Activated T-cell treated with anti-CD3 and anti-CD28 coated beads, Interleukin-2, amount 50 U/mL, for 4 hours (primary cell): ENCODE measurements at regions not wholly inside any gene's neighbourhood (a gene's known extent, or its start where the extent isn't known, plus 50 kb on each side); places are given as distances from the start of the nearest gene placed in this dataset.

Experiments
- ATAC-seq, 2 donors: fragments of 200-7000 bp; cut with Tn5 transposase; one replicate each; pipeline ENCODE4 v1.10.0; 2021
- DNase-seq: peaks from one replicate; pipeline ENCODE4 v3.0.0-alpha.2; 2020
- H3K27me3 Mint-ChIP-seq: one replicate; pipeline ENCODE4 v1.8.0; 2021; ENCODE audit warnings: low read depth, mixed read lengths
- H3K36me3 Mint-ChIP-seq: one replicate; pipeline ENCODE4 v1.8.0; 2022; ENCODE audit warnings: mixed read lengths; ENCODE audit not compliant: insufficient read depth
- H3K4me1 Mint-ChIP-seq: one replicate; pipeline ENCODE4 v1.8.0; 2021; ENCODE audit warnings: low read depth, mixed read lengths
- H3K4me3 Mint-ChIP-seq: one replicate; pipeline ENCODE4 v1.8.0; 2021; ENCODE audit warnings: mild to moderate bottlenecking, moderate library complexity, mixed read lengths
- H3K9me3 Mint-ChIP-seq: one replicate; pipeline ENCODE4 v1.8.0; 2021; ENCODE audit warnings: mixed read lengths

DNA sequence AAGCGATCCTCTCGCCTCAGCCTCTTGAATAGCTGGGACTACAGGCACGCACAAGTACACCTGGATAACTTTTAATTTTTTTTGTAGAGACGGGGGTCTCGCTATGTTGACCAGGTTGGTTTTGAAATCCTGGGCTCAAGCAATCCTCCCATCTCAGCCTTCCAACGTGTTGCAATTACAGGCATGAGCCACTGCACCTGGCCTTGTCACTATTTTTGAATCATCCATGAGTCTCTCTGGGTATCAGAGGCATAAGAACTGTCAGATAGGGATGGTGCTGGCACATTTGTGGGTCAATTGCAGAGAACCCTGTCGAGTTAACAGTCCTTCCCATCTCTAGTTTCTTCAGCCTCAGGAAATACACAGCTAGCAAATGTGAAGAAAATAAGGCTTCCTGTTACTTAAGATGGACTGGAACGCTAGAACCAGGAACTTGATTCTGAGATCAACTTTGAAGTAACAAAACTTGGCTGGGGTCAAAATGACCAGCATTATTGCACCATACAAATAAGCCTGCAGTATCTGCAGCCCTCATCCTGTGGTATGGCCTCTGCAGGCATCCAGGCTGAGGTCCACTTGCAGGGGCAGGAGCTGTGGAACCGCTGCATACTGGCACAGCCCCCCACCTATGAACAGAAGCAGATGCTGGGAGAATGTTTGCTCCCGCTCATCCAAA is 124.3 kb upstream of the GADD45A start:
- H3K4me3 Mint-ChIP-seq = no peak overlapping the region
- H3K9me3 Mint-ChIP-seq = no peaks in the 10 kb centered on the region

DNA sequence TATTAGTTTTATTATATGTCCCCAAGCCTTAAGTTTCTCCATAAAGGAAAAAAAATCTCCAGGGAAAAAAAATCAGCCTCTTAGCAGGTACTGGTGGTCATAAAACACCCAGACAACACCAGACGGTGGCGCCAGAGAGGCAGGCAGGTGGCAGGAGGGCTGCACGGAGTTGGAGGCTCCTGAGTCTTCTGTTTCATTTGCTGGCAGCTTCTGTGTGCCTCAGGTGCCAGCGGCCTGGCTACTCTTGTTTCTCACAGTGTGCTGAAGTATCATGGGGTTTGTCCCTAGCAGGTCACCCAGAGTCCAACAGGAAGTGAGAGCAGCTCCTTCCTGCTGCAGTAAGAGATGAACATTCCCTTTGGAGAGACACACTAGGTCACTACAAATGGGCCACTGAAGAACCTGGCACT is 123.3 kb upstream of the GADD45A start:
- Mint-ChIP-seq H3K36me3 (no peaks in the 10 kb centered on the region), H3K4me3 (no peak overlapping the region), H3K27me3 (peaks cover 14% of the 10 kb centered on the region), H3K9me3 (no peaks in the 10 kb centered on the region), H3K4me1 (no peaks in the 10 kb centered on the region)
- ATAC-seq (peak; percentile 90 to 91), DNase-seq (peak; percentile 86)

More for the DNA sequence above, 124.3 kb upstream of the GADD45A start:
- Mint-ChIP-seq H3K4me1 (no peaks in the 10 kb centered on the region), H3K27me3 (peaks cover 16% of the 10 kb centered on the region), H3K36me3 (no peaks in the 10 kb centered on the region)
- DNase-seq = no peak
- ATAC-seq = no peak

DNA sequence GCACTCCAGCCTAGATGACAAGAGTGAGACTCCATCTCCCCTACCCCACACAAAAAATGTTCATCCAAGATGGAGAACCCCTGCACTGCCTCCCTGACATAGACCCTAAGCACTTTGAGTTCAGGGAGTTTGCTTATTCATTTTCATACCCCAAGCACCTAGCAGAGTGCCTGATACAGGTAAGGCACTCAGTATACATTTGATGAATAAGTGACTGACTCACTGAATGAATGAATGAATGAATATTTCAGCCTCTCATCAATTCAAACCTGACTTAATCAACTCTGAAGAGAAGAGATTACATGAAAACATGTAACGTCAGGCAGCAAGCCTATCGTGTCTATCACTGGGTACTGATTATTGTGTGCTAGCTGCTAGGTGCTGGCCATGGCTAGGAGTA is 121.3 kb upstream of the GADD45A start:
- Mint-ChIP-seq H3K9me3 (no peaks in the 10 kb centered on the region), H3K4me3 (no peak overlapping the region), H3K36me3 (no peaks in the 10 kb centered on the region), H3K4me1 (no peaks in the 10 kb centered on the region), H3K27me3 (peaks cover 8% of the 10 kb centered on the region)
- no peak for ATAC-seq
- DNase-seq = no peak

DNA sequence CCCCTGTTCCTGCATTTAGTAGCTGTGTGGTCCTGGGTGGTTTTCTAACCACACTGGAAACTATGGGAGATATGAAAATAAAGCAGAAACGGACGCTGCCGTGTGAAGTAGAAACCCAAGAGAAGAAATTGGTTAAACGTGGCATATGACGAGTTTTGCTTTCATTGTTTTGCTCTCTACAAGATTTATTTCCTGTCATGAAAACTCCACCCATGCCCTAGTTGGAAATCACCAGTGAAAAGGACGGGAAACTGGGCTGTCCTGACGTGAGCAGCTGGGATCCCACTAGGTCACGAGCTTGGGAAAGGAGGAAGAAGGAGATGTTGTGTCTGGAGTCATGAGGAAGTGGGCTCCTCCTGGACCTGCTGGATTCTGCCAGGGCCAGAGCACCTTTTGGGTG is 120.8 kb upstream of the GADD45A start:
- Mint-ChIP-seq H3K4me1 (no peaks in the 10 kb centered on the region), H3K4me3 (no peak overlapping the region), H3K36me3 (no peaks in the 10 kb centered on the region), H3K27me3 (peaks cover 6% of the 10 kb centered on the region), H3K9me3 (no peaks in the 10 kb centered on the region)
- DNase-seq = no peak
- no peak for ATAC-seq

DNA sequence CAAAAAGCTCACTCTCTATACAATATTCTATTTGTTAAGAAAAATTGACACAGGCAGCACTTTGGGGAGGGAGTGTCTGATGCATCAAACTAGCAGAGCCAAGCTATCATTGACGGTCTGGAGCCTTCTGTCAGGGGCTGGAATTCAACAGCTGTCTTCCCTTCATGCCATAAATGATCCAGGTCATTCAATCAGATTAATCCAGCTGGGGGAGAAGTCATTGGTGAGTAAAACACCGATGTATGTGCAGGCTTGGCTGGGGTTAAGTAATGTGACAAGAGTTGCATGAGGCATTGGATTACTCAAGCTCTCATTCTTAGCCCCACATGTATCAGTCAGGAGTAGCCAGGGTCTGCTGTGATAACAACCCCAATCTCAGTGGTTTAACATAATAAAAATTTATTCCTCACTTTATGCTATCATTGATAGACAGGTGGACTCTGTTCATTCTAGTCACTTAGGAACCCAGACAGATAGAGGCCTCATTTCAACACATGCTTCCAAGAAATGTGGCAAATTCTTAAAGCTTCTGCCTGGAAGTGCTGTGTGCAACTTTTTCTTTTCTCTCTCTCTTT is 118.1 kb upstream of the GADD45A start:
- Mint-ChIP-seq H3K9me3 (no peaks in the 10 kb centered on the region), H3K36me3 (no peaks in the 10 kb centered on the region), H3K27me3 (no peaks in the 10 kb centered on the region), H3K4me3 (no peak overlapping the region), H3K4me1 (no peaks in the 10 kb centered on the region)
- ATAC-seq = no peak
- DNase-seq = no peak

DNA sequence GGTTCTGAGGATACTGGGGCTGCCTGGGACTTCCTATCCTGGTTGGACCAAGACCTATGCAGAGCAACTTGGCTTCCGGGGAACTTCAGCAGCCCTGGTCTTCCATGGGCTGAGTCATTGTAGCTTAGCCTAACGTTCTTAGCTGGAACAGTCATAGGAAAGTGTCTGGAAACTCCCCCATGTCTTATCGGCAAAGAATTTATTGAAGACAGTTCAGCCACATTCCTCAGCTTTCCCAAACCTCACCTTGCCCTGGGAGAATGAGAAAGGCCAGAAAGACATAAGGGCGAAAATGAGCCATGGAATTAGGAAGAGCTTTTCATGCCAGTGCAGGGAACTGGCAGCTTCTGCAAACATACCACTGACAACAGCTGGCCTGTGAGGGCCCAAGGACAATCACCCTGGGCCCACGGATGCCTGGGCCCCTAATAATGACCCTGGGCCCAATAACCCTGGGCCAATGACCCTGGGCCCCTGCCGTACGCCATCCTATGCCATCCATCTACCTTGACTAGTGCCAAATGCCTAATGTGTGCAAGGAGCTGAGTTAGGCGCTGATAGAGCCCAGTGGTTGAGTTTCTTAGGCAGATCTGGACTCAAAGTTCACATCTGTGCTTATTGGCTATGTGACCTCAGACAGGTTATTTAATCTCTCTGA is 114.4 kb upstream of the GADD45A start:
- no peak for DNase-seq
- Mint-ChIP-seq H3K36me3 (no peaks in the 10 kb centered on the region), H3K9me3 (no peaks in the 10 kb centered on the region), H3K4me1 (no peaks in the 10 kb centered on the region), H3K27me3 (no peaks in the 10 kb centered on the region), H3K4me3 (no peak overlapping the region)
- ATAC-seq = no peak

DNA sequence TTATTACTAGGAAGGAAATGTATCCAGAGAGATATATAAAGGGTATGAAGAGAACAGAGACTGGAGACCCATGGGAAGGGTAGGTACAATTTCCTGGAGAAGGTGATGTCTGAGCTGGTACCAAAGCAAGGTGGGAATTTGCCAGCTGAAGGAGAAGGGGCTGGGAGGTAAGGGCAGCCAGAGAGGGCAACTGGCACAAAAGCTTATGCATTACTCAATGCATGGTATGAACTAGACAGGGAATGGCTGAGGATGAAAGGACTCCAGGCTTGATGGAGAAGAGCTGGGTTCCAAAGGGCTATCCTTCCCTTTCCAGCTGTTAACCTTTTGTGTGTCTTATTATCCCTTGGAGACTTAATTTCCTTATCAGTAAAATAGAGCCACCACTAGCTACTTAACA is 113.6 kb upstream of the GADD45A start:
- DNase-seq = no peak
- Mint-ChIP-seq H3K36me3 (no peaks in the 10 kb centered on the region), H3K4me3 (no peak overlapping the region), H3K27me3 (no peaks in the 10 kb centered on the region), H3K9me3 (no peaks in the 10 kb centered on the region), H3K4me1 (no peaks in the 10 kb centered on the region)
- ATAC-seq = no peak

DNA sequence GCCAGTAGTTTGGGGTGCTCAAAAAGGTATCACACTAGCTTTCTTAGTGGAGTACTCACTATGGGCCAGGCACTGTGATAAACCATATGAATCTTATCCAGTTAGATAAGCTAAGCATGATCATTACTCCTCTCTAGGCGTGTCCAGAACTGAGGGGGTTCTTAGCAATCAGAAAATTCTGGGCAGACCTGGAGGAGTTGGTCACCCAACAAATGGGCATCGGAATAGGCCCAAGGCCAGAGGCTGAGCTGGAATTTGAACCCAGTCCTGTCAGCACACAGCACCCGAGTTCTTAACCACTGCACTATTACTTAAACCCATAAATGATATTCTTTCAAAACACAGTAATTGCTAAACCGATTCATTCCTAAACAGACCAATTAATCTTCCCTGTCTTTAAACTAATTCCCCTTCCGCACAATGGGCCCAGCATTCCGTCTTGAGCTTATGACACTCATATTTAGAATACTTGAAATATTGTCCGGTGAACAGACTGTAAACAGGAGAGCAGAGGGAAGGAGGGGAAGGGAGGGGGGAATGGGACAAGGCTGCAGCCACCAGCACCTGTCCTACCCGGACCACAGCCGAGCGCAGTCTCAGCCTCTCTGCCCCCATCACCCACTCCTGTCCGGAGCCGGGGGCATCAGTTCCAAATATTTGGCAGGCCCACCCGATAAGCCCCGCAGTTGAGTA is 113.0 kb upstream of the GADD45A start:
- Mint-ChIP-seq H3K9me3 (no peaks in the 10 kb centered on the region), H3K27me3 (no peaks in the 10 kb centered on the region), H3K4me3 (no peak overlapping the region), H3K36me3 (no peaks in the 10 kb centered on the region), H3K4me1 (no peaks in the 10 kb centered on the region)
- ATAC-seq (no peak), DNase-seq (no peak)

DNA sequence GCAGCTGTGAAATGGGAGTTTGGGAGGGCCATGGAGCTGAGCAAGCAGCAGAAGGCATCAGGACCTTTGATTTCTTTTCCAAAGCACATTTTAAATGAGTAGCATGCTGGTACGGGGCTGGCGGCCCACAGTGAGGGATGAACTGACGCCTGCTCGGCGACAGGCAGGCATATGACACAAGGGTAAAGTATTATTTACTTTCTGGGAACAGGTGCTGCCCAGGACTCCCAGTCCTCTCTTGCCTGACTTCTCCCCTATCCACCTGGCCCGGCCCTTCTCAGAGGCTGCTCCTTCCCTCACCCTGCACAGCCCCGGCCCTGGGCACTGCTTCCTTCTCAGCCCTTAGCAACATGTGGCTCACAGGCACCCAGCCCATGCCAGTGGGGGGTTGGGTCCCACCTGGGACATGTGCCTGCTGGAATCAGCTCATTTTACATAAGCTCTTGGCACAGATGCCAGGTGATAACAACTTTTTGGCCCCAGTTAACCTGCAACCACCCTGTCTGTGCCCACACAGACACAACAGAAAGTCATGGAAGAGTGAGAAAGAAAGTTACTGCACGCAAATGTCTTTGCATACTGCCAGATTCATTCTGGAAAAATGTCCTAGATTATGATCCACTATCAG is 112.3 kb upstream of the GADD45A start:
- no peaks in the 10 kb centered on the region for H3K27me3 Mint-ChIP-seq
- no peaks in the 10 kb centered on the region for H3K9me3 Mint-ChIP-seq
- no peak overlapping the region for H3K4me3 Mint-ChIP-seq
- H3K4me1 Mint-ChIP-seq = no peaks in the 10 kb centered on the region
- ATAC-seq (no peak), DNase-seq (no peak)
- H3K36me3 Mint-ChIP-seq = no peaks in the 10 kb centered on the region

DNA sequence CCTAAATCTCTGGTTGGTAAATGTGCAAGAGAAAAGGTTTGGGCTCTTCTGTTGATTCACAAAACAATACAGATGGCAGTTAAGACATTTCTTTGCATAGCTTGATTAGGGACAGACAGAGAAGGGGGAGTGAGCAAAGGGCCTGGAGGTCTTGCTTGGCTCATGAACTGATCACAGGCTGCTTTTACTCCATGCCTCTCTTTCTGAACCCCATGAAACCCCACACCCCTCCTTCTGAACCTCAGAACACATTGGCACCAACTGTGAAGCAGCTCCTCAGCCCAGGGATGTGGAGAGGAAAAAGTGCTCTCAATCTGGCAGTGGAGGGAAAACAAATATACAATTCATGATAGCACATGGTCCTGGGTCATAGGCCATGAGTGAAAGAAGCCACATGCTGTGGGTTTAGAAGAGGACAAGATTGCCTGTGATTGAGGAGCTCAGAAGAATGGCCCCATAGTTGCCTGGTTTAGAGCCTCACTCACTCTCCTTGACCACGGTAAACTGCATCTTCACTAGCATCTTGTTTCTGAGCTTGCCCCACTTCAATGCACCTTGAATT is 111.6 kb upstream of the GADD45A start:
- Mint-ChIP-seq H3K4me1 (no peaks in the 10 kb centered on the region), H3K9me3 (no peaks in the 10 kb centered on the region), H3K36me3 (no peaks in the 10 kb centered on the region), H3K27me3 (no peaks in the 10 kb centered on the region), H3K4me3 (no peak overlapping the region)
- ATAC-seq (peak in 1 of 2 donors; percentile 14), DNase-seq (no peak)

DNA sequence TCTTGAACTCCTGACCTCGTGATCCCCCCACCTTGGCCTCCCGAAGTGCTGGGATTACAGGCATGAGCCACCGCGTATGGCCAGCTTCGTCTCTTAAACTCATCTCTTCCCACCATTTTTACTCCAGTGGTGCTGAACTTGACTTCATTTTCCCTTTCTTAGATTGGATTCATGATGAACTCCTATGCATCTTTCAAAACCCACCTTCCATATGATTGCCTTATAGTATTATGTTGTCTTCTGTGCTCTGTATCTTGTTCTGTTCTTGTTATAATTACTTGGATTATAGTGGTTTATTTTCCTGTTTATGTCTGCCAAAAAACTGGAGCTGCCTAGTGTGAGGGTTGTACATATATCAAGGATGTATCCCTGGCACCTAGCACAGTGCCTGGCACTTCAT is 110.8 kb upstream of the GADD45A start:
- ATAC-seq = no peak
- DNase-seq = no peak
- Mint-ChIP-seq H3K27me3 (no peaks in the 10 kb centered on the region), H3K4me1 (no peaks in the 10 kb centered on the region), H3K36me3 (no peaks in the 10 kb centered on the region), H3K9me3 (no peaks in the 10 kb centered on the region), H3K4me3 (no peak overlapping the region)

DNA sequence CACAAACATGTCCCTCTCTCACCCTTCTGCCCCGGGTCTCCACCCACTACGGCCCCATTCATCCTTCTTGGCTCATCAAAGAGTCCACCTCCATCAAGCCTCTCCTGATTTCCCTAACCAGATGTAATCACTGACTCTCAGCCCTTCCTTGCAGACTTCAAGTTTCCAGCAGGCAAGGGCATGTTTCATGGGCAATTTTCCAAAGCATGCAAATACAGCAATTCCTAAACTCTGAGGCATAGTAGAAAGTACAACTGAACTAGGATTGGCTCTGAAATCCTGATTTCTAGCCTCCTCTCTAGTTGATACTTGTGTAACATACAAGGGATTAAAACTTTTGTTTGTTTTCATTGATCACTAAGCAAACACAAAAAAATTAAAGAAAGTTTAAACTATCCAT is 109.1 kb upstream of the GADD45A start:
- H3K36me3 Mint-ChIP-seq = no peaks in the 10 kb centered on the region
- H3K27me3 Mint-ChIP-seq = no peaks in the 10 kb centered on the region
- no peaks in the 10 kb centered on the region for H3K9me3 Mint-ChIP-seq
- no peaks in the 10 kb centered on the region for H3K4me1 Mint-ChIP-seq
- no peak overlapping the region for H3K4me3 Mint-ChIP-seq
- DNase-seq = no peak
- no peak for ATAC-seq

DNA sequence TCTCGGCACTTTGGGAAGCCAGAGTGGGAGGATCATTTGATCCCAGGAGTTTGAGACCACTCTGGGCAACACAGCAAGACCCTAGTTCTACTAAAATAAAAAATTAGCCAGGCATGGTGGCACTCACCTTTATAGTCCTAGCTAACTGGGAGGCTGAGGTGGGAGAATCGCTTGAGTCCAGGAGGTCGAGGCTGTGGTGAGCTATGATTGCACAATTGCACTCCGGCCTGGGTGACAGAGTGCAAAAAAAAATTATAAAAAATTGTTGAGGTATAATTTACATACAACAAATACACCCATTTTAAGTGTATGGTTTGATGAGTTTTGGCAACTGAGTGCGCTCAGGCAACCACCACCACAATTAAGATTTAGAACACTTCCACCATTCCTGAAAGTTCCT is 108.5 kb upstream of the GADD45A start:
- Mint-ChIP-seq H3K4me1 (no peaks in the 10 kb centered on the region), H3K27me3 (no peaks in the 10 kb centered on the region), H3K4me3 (no peak overlapping the region), H3K9me3 (no peaks in the 10 kb centered on the region), H3K36me3 (no peaks in the 10 kb centered on the region)
- no peak for DNase-seq
- ATAC-seq = no peak

DNA sequence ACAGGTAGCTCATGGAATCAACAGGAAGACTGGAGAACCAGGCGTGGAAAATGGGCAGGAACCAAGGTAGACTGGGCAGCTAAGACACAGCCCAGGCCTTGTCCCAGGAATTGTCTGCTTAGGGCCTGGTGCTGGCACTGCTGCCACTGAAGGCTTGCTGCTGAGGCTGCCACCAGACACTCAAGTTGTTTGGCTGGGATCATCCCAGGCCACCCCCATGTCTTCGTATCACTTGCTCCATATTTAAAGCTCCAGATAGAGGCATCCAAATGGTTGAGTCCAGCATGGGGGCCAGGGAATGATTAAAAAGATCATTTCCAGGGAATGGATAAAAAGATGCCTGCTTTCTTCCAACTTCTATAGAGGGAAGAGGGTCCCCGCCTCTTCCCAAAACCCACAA is 107.4 kb upstream of the GADD45A start:
- no peak for ATAC-seq
- Mint-ChIP-seq H3K9me3 (no peaks in the 10 kb centered on the region), H3K27me3 (no peaks in the 10 kb centered on the region), H3K36me3 (no peaks in the 10 kb centered on the region), H3K4me1 (no peaks in the 10 kb centered on the region), H3K4me3 (no peak overlapping the region)
- no peak for DNase-seq
